H9 (cell line): ENCODE measurements at regions not wholly inside any gene's neighbourhood (a gene's known extent, or its start where the extent isn't known, plus 50 kb on each side); places are given as distances from the start of the nearest gene placed in this dataset.

Source experiments
- DNase-seq: peaks from one replicate; pipeline ENCODE4 v3.0.0-alpha.2; 2017
- H2AFZ ChIP-seq: one replicate; pipeline ENCODE4 v1.6.1; 2013; ENCODE audit warnings: mild to moderate bottlenecking, low read length, control low read depth, moderate library complexity
- H2AK5ac ChIP-seq: 2 replicates; pipeline ENCODE4 v1.6.1; 2013; ENCODE audit warnings: low read length, control low read depth, mixed read lengths; ENCODE audit not compliant: insufficient read length
- H2BK120ac ChIP-seq: one replicate; pipeline ENCODE4 v1.6.1; 2013; ENCODE audit warnings: low read depth, mild to moderate bottlenecking, low read length, control low read depth, inconsistent platforms; ENCODE audit not compliant: poor library complexity, severe bottlenecking
- H2BK12ac ChIP-seq: 2 replicates; pipeline ENCODE4 v1.6.1; 2013; ENCODE audit warnings: low read length, control low read depth, mixed read lengths, low read depth; ENCODE audit not compliant: insufficient read length
- H2BK15ac ChIP-seq: 2 replicates; pipeline ENCODE4 v1.6.1; 2013; ENCODE audit warnings: low read depth, low read length, control low read depth
- H2BK20ac ChIP-seq: one replicate; pipeline ENCODE4 v1.6.1; 2013; ENCODE audit warnings: low read depth, mild to moderate bottlenecking, low read length, control low read depth, inconsistent platforms; ENCODE audit not compliant: poor library complexity, severe bottlenecking
- H2BK5ac ChIP-seq: 2 replicates; pipeline ENCODE4 v1.6.1; 2013; ENCODE audit warnings: low read length, control low read depth, mixed read lengths; ENCODE audit not compliant: insufficient read length
- H3K14ac ChIP-seq: 2 replicates; pipeline ENCODE4 v1.6.1; 2013; ENCODE audit warnings: low read length, control low read depth; ENCODE audit not compliant: insufficient read depth
- H3K18ac ChIP-seq: 2 replicates; pipeline ENCODE4 v1.6.1; 2013; ENCODE audit warnings: low read depth, mild to moderate bottlenecking, mixed read lengths, low read length, control low read depth; ENCODE audit not compliant: insufficient read length
- H3K23ac ChIP-seq: 2 replicates; pipeline ENCODE4 v1.6.1; 2013; ENCODE audit warnings: low read length, control low read depth, mixed read lengths, low read depth; ENCODE audit not compliant: insufficient read length
- H3K23me2 ChIP-seq: 2 replicates; pipeline ENCODE4 v1.6.1; 2013; ENCODE audit warnings: low read depth, mild to moderate bottlenecking, mixed read lengths, low read length, control low read depth; ENCODE audit not compliant: insufficient read length, poor library complexity, severe bottlenecking
- H3K27ac ChIP-seq: 2 replicates; pipeline ENCODE4 v1.5.1; 2013; ENCODE audit warnings: low read length, control low read depth, mixed read lengths, low read depth; ENCODE audit not compliant: insufficient read length
- H3K27me3 ChIP-seq: 2 replicates; pipeline ENCODE4 v1.6.1; 2013; ENCODE audit warnings: low read length, control low read depth, inconsistent platforms; ENCODE audit not compliant: insufficient read depth
- H3K4ac ChIP-seq: 2 replicates; pipeline ENCODE4 v1.6.1; 2013; ENCODE audit warnings: low read depth, mild to moderate bottlenecking, control low read depth, inconsistent platforms, low read length, moderate library complexity
- H3K4me1 ChIP-seq: 2 replicates; pipeline ENCODE4 v1.6.1; 2013; ENCODE audit warnings: low read length, control low read depth, inconsistent platforms; ENCODE audit not compliant: insufficient read depth
- H3K4me2 ChIP-seq: 2 replicates; pipeline ENCODE4 v1.6.1; 2013; ENCODE audit warnings: low read length, control low read depth, mixed read lengths; ENCODE audit not compliant: insufficient read length, insufficient read depth
- H3K56ac ChIP-seq: 2 replicates; pipeline ENCODE4 v1.6.1; 2013; ENCODE audit warnings: low read depth, mild to moderate bottlenecking, mixed read lengths, low read length, control low read depth; ENCODE audit not compliant: insufficient read length
- H3K79me1 ChIP-seq: 2 replicates; pipeline ENCODE4 v1.6.1; 2013; ENCODE audit warnings: low read depth, mild to moderate bottlenecking, moderate library complexity, low read length, control low read depth, inconsistent platforms; ENCODE audit not compliant: insufficient read depth, poor library complexity, severe bottlenecking
- H3K79me2 ChIP-seq: 2 replicates; pipeline ENCODE4 v1.6.1; 2013; ENCODE audit warnings: low read length, control low read depth, inconsistent platforms; ENCODE audit not compliant: insufficient read depth
- H3K9ac ChIP-seq: 2 replicates; pipeline ENCODE4 v1.6.1; 2013; ENCODE audit warnings: low read length, control low read depth, mixed read lengths; ENCODE audit not compliant: insufficient read length; ENCODE audit errors: extremely low read depth
- H3K9me3 ChIP-seq: one replicate; pipeline ENCODE4 v1.6.1; 2013; ENCODE audit warnings: low read depth, low read length, inconsistent platforms; ENCODE audit not compliant: control insufficient read depth
- H3T11ph ChIP-seq: one replicate; pipeline ENCODE4 v1.6.1; 2013; ENCODE audit warnings: mild to moderate bottlenecking, low read length, control low read depth, inconsistent platforms
- H4K20me1 ChIP-seq: one replicate; pipeline ENCODE4 v1.6.1; 2013; ENCODE audit not compliant: control insufficient read depth, insufficient read length, insufficient read depth
- H4K5ac ChIP-seq: 2 replicates; pipeline ENCODE4 v1.6.1; 2013; ENCODE audit warnings: low read depth, mild to moderate bottlenecking, mixed read lengths, low read length, control low read depth; ENCODE audit not compliant: insufficient read length
- H4K8ac ChIP-seq: replicated peaks from 2 replicates; pipeline ENCODE4 v1.6.1; 2013; ENCODE audit warnings: low read length, control low read depth, mixed read lengths, low read depth; ENCODE audit not compliant: insufficient read length
- H4K91ac ChIP-seq: 2 replicates; pipeline ENCODE4 v1.6.1; 2013; ENCODE audit warnings: low read depth, mild to moderate bottlenecking, moderate library complexity, mixed read lengths, low read length, control low read depth; ENCODE audit not compliant: insufficient read length
- H3K27ac Mint-ChIP-seq, 3 experiments: 2 replicates in 2 of 3; 3 replicates in 1 of 3; pipeline ENCODE4 v1.8.0; 2020 to 2021; ENCODE audit warnings: mixed read lengths in 3 of 3, mild to moderate bottlenecking in 1 of 3, moderate library complexity in 1 of 3
- H3K27me3 Mint-ChIP-seq: 2 replicates; pipeline ENCODE4 v1.8.0; 2021; ENCODE audit warnings: low read depth, mild to moderate bottlenecking, moderate library complexity, mixed read lengths
- H3K36me3 Mint-ChIP-seq, 3 experiments: 2 replicates in 2 of 3; 3 replicates in 1 of 3; pipeline ENCODE4 v1.8.0; 2020 to 2021; ENCODE audit warnings: low read depth in 3 of 3, mixed read lengths in 3 of 3; ENCODE audit not compliant: insufficient read depth in 1 of 3
- H3K4me1 Mint-ChIP-seq, 2 experiments: 2 replicates each; pipeline ENCODE4 v1.8.0; 2020; ENCODE audit warnings: mixed read lengths in 2 of 2
- H3K4me3 Mint-ChIP-seq, 2 experiments: 2 replicates in 1 of 2; 3 replicates in 1 of 2; pipeline ENCODE4 v1.8.0; 2020 to 2021; ENCODE audit warnings: mild to moderate bottlenecking in 2 of 2, mixed read lengths in 2 of 2, moderate library complexity in 1 of 2
- H3K9me3 Mint-ChIP-seq, 2 experiments: 2 replicates in 1 of 2; 3 replicates in 1 of 2; pipeline ENCODE4 v1.8.0; 2020; ENCODE audit warnings: mild to moderate bottlenecking in 2 of 2, mixed read lengths in 2 of 2, moderate library complexity in 1 of 2
- WGBS: extraction: QIAGEN DNeasy Blood & Tissue Kit; methylation state at CpG from one replicate; pipeline ENCODE4 v1.1.7; 2013; ENCODE audit warnings: missing lambda C conversion rate, low lambda C conversion rate, mixed read lengths; ENCODE audit not compliant: insufficient read length; ENCODE audit errors: extremely low coverage; 5-methylcytosine and 5-hydroxymethylcytosine counted together
- TF ChIP-seq, protein P1 (sequence below): fragments of 200-600 bp; sonication (generic); conservative IDR thresholded peaks from 3 replicates; pipeline ENCODE4 v1.8.0; 2021; ENCODE audit warnings: antibody characterized with exemption, mild to moderate bottlenecking

- Histone ChIP-seq H3K4ac (no peak overlapping the region), H2BK12ac (no peak overlapping the region), H3K27me3 (no peaks in the 10 kb centered on the region), H3K4me1 (no peaks in the 10 kb centered on the region), H3K23me2 (no peaks in the 10 kb centered on the region), H2BK120ac (no peak overlapping the region), H2AFZ (no peak overlapping the region), H3K9ac (no peak overlapping the region), H3K18ac (no peak overlapping the region), H3K79me2 (no peaks in the 10 kb centered on the region), H3K23ac (no peak overlapping the region), H4K8ac (no peak overlapping the region), H3K14ac (no peak overlapping the region), H3K56ac (no peak overlapping the region), H4K5ac (no peak overlapping the region), H3K9me3 (peaks cover 5% of the 10 kb centered on the region), H2BK20ac (no peak overlapping the region), H3K4me2 (no peak overlapping the region), H4K91ac (no peak overlapping the region), H3K79me1 (no peaks in the 10 kb centered on the region), H3K27ac (no peak overlapping the region), H2BK15ac (no peak overlapping the region), H2AK5ac (no peak overlapping the region), H4K20me1 (no peaks in the 10 kb centered on the region), H2BK5ac (no peak overlapping the region), H3T11ph (no peak overlapping the region)
- TF ChIP-seq, protein P1, sequence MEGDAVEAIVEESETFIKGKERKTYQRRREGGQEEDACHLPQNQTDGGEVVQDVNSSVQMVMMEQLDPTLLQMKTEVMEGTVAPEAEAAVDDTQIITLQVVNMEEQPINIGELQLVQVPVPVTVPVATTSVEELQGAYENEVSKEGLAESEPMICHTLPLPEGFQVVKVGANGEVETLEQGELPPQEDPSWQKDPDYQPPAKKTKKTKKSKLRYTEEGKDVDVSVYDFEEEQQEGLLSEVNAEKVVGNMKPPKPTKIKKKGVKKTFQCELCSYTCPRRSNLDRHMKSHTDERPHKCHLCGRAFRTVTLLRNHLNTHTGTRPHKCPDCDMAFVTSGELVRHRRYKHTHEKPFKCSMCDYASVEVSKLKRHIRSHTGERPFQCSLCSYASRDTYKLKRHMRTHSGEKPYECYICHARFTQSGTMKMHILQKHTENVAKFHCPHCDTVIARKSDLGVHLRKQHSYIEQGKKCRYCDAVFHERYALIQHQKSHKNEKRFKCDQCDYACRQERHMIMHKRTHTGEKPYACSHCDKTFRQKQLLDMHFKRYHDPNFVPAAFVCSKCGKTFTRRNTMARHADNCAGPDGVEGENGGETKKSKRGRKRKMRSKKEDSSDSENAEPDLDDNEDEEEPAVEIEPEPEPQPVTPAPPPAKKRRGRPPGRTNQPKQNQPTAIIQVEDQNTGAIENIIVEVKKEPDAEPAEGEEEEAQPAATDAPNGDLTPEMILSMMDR: no peak
- Mint-ChIP-seq H3K27ac (no peak overlapping the region), H3K27me3 (peaks cover 2% of the 10 kb centered on the region; the same call in 1 of the 2 replicates), H3K36me3 (peaks cover 8 to 20% (median 14%) of the 10 kb centered on the region in 3 experiments; a peak in 6 of 7 replicates), H3K4me1 (peaks cover 9 to 11% of the 10 kb centered on the region in 2 experiments), H3K9me3 (peaks cover 15 to 19% of the 10 kb centered on the region in 2 experiments), H3K4me3 (no peak overlapping the region)
- no CpG with 5 or more reads among the region's 2 CpGs for WGBS
- no peak for DNase-seq
These were observed 573.3 kb downstream of the MCTP2 start for GRCh38 chr15:94804613-94805012.
